ENCODE measurements at regions not wholly inside any gene's neighbourhood (a gene's known extent, or its start where the extent isn't known, plus 50 kb on each side); places are given as distances from the start of the nearest gene placed in this dataset.

DNA sequence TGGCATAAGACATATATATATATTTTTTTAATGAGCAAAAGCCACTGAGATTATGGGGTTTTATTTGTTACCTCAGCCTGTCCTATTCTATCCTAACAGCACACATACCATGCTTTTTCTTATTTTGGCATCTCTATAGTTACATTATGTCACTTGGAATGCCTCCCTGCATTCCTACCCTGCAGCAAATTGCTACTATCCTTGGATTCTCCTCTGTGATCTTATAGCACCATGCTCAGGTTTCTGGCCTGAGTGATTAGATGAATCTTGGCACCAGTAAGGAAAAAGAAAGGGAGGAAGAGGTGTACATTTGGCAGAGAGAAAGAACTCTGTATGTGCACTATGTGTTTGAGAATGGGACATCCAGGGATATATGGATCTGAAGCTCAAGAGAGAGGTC is 86.3 kb upstream of the PELI1 start:
- TF ChIP-seq, protein P1, sequence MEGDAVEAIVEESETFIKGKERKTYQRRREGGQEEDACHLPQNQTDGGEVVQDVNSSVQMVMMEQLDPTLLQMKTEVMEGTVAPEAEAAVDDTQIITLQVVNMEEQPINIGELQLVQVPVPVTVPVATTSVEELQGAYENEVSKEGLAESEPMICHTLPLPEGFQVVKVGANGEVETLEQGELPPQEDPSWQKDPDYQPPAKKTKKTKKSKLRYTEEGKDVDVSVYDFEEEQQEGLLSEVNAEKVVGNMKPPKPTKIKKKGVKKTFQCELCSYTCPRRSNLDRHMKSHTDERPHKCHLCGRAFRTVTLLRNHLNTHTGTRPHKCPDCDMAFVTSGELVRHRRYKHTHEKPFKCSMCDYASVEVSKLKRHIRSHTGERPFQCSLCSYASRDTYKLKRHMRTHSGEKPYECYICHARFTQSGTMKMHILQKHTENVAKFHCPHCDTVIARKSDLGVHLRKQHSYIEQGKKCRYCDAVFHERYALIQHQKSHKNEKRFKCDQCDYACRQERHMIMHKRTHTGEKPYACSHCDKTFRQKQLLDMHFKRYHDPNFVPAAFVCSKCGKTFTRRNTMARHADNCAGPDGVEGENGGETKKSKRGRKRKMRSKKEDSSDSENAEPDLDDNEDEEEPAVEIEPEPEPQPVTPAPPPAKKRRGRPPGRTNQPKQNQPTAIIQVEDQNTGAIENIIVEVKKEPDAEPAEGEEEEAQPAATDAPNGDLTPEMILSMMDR (IDR thresholded peaks at IDR 0.05; ENCODE audit: insufficient read depth, low read length, poor library complexity, severe bottlenecking): no peak
- no peak for DNase-seq (ENCODE audit: extremely low read depth, insufficient read length)

DNA sequence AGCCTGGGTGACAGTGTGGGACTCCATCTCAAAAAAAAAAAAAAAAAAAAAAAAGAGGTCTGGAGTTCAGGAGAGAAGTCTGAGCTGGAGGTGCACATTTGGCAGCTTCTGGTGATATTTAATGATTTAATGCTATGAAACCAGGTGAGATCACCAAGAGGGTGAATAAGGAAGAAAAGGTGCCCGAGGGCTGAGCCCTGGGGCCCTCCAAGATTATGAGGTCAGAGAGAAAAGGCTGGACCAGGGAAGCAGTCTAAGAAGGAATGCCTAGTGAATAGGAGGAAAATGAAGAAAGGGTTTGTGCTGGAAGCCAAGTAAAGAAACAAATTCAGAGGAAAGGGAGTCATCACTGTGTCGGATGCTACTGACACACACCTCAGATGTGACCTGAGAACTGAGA is 88.0 kb upstream of the PELI1 start:
- no peaks in the 10 kb centered on the region for H3K27me3 ChIP-seq (replicated peaks; ENCODE audit: control insufficient read depth, insufficient read depth, low read length)
- TF ChIP-seq, protein P1 (IDR thresholded peaks at IDR 0.05; ENCODE audit: insufficient read depth, low read length, poor library complexity, severe bottlenecking): no peak
- no peaks in the 10 kb centered on the region for H3K36me3 ChIP-seq (ENCODE audit: control insufficient read depth, insufficient read depth, low read length)
- H3K4me3 ChIP-seq (replicated peaks; ENCODE audit: low read depth, low read length): no peak overlapping the region
- no peak for DNase-seq (ENCODE audit: extremely low read depth, insufficient read length)

More for the DNA sequence above, 86.3 kb upstream of the PELI1 start:
- H3K27me3 ChIP-seq (replicated peaks; ENCODE audit: control insufficient read depth, insufficient read depth, low read length): no peaks in the 10 kb centered on the region
- no peak overlapping the region for H3K4me3 ChIP-seq (replicated peaks; ENCODE audit: low read depth, low read length)
- no peaks in the 10 kb centered on the region for H3K36me3 ChIP-seq (ENCODE audit: control insufficient read depth, insufficient read depth, low read length)

DNA sequence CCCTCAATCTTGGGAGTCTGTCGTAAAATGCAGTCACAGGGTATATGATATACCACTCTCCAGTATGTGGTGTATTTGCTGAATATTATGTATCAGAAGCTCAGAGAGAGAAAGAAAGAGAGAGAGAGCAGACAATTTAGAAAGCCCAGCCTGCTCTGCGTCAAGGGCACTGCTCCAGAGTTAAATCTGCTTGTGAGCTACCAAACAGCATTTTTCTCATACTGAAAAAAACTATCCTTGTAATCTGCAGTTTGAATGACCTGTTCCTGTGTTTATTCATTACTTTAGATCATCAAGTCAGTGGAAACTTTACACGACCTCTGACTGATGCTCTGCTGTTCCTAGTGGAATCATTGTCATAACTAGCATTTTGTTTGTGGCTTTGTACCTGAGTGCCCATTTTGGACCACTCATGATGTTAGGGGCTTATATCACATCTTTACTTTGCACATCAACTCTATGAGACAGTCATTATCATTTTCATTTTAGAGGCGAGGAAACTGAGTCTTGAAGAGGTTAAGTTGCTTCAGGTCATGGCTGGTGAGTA is 89.2 kb upstream of the PELI1 start:
- Histone ChIP-seq H3K27me3 (replicated peaks; ENCODE audit: control insufficient read depth, insufficient read depth, low read length) (no peaks in the 10 kb centered on the region), H3K4me3 (replicated peaks; ENCODE audit: low read depth, low read length) (no peak overlapping the region), H3K36me3 (ENCODE audit: control insufficient read depth, insufficient read depth, low read length) (no peaks in the 10 kb centered on the region)
- TF ChIP-seq, protein P1 (IDR thresholded peaks at IDR 0.05; ENCODE audit: insufficient read depth, low read length, poor library complexity, severe bottlenecking): no peak
- DNase-seq (ENCODE audit: extremely low read depth, insufficient read length): no peak

DNA sequence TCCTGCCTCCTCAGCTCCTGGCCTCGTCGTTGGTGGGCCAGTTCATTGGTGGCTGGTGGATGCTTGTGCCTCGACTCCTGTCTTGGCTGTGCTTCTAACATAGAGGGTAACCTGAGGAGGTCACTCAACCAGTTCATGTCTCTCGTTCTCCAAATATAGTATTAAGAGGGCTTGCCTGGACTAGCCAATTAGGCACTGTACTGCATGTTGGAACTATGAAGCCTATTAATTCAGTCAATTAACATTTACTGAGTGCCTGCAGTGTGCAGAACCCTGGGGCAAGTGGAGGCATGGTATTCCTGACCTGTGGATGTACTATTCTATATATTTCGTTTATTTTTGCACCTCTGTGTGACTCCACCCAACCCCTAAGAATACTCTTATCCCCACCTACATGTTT is 89.9 kb upstream of the PELI1 start:
- H3K27me3 ChIP-seq (replicated peaks; ENCODE audit: control insufficient read depth, insufficient read depth, low read length): no peaks in the 10 kb centered on the region
- DNase-seq (ENCODE audit: extremely low read depth, insufficient read length): no peak
- no peaks in the 10 kb centered on the region for H3K36me3 ChIP-seq (ENCODE audit: control insufficient read depth, insufficient read depth, low read length)
- no peak overlapping the region for H3K4me3 ChIP-seq (replicated peaks; ENCODE audit: low read depth, low read length)
- TF ChIP-seq, protein P1 (IDR thresholded peaks at IDR 0.05; ENCODE audit: insufficient read depth, low read length, poor library complexity, severe bottlenecking): no peak

DNA sequence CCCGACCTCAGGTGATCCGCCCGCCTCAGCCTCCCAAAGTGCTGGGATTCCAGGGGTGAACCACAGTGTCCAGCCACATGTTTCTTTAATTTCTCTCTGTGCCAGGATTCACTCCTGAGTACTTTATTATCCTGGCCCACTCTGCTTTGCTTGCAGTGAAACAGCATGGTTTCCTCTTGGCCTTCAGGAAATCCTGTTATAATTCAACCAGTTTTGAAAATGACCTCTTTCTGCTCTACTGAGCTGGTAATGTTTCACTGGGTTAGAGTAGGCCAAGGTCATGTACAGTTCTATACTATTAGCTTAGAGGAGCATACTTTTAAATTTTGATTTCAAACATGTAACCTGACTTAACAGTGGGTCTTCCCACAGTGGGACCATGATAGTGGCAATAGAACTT is 90.6 kb upstream of the PELI1 start:
- DNase-seq (ENCODE audit: extremely low read depth, insufficient read length): no peak
- Histone ChIP-seq H3K4me3 (replicated peaks; ENCODE audit: low read depth, low read length) (no peak overlapping the region), H3K27me3 (replicated peaks; ENCODE audit: control insufficient read depth, insufficient read depth, low read length) (no peaks in the 10 kb centered on the region), H3K36me3 (ENCODE audit: control insufficient read depth, insufficient read depth, low read length) (no peaks in the 10 kb centered on the region)
- TF ChIP-seq, protein P1 (IDR thresholded peaks at IDR 0.05; ENCODE audit: insufficient read depth, low read length, poor library complexity, severe bottlenecking): no peak

DNA sequence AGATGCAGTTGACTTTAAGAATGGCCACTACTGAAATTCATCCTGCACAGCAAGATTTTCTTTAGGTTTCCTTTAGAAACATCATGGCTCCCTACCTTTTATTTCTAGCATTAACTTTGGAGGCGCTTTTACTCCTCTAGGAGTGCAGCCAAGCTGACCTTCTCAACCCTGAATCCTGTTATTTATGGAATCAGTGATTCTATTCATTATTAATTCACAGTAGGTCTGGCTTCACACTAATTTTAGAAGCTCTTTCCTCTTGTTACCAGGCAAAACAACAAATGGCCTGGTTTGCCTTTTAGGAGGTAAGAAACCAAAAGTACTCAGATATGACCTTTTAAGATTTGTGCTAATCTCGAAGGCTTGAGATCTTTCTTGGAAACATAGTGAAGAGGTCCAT is 93.0 kb upstream of the PELI1 start:
- TF ChIP-seq, protein P1 (IDR thresholded peaks at IDR 0.05; ENCODE audit: insufficient read depth, low read length, poor library complexity, severe bottlenecking): no peak
- no peaks in the 10 kb centered on the region for H3K27me3 ChIP-seq (replicated peaks; ENCODE audit: control insufficient read depth, insufficient read depth, low read length)
- DNase-seq (ENCODE audit: extremely low read depth, insufficient read length): no peak
- H3K36me3 ChIP-seq (ENCODE audit: control insufficient read depth, insufficient read depth, low read length): no peaks in the 10 kb centered on the region
- H3K4me3 ChIP-seq (replicated peaks; ENCODE audit: low read depth, low read length): no peak overlapping the region

All from GM06990 (cell line).